ENCODE measurements at regions not wholly inside any gene's neighbourhood (a gene's known extent, or its start where the extent isn't known, plus 50 kb on each side); places are given as distances from the start of the nearest gene placed in this dataset.

DNA sequence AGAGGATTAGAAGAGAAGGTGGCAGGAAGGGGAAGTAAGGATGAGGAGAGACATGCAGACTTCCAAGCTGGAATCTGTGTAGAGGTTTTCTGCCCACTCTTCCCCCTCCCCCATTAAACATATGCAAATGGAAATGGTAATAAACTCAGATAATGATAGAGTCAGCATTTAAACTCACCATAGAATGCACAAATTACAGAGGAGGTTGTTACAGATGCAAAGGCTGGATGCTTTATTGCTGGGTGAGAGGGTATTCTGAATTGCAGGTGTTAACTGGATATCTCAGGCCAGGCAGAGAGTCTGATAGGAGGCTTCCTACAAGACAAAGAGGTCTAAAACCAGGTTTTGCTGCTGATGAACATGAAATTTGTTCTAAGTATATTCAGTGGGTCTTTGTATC is 372.5 kb downstream of the SEC16B start:
- ATAC-seq (replicated peaks): no peak
- H3K27ac Mint-ChIP-seq: no peak overlapping the region

DNA sequence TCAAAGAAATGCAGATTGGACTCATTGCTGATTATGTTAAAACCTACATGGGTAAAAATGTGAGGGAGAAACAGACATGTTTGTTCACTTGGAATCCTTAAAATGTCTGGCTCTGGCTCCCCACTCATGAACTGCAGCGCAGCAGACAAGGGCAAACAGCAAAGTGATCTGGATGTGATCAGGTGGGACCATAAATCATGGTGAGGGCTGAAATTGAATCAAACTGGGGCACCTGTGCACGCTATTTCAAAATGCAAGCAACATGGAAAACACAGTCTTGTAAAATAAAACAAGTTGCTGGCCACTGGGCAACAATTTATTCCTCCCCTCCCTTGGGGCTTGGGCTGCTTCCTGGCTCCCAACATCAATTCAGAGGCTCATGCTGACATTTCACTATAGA is 373.4 kb downstream of the SEC16B start:
- Mint-ChIP-seq H3K4me3 (no peak overlapping the region), H3K4me1 (no peaks in the 10 kb centered on the region), H3K36me3 (no peaks in the 10 kb centered on the region), H3K27me3 (no peaks in the 10 kb centered on the region), H3K9me3 (no peaks in the 10 kb centered on the region), H3K27ac (no peak overlapping the region)
- ATAC-seq (replicated peaks) (no peak), DNase-seq (no peak)

More for the DNA sequence above, 372.5 kb downstream of the SEC16B start:
- no peaks in the 10 kb centered on the region for H3K27me3 Mint-ChIP-seq
- no peaks in the 10 kb centered on the region for H3K36me3 Mint-ChIP-seq
- no peak for DNase-seq
- no peaks in the 10 kb centered on the region for H3K9me3 Mint-ChIP-seq
- no peak overlapping the region for H3K4me3 Mint-ChIP-seq
- no peaks in the 10 kb centered on the region for H3K4me1 Mint-ChIP-seq

DNA sequence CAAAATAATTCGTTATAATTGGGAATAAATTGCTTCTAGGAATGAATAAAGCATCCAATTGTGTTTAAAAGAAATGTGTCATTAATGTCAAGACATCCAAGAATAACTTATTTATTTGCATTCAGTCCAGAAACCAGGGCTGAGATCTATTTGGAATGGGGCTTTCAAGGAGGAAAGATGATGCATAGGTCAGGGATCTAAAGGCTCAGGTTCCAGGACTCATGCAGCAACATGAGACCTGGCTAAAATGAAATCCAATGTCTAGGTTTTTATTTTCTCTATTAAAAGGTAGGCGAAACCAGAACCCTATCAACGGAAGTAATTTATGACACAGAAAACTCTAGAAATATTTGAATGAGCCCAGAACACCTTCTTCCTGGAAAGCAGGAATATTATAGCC is 376.8 kb downstream of the SEC16B start:
- no peaks in the 10 kb centered on the region for H3K27me3 Mint-ChIP-seq
- no peaks in the 10 kb centered on the region for H3K36me3 Mint-ChIP-seq
- ATAC-seq (replicated peaks) (no peak), DNase-seq (no peak)
- H3K27ac Mint-ChIP-seq: no peak overlapping the region
- H3K4me3 Mint-ChIP-seq: no peak overlapping the region
- no peaks in the 10 kb centered on the region for H3K9me3 Mint-ChIP-seq
- no peaks in the 10 kb centered on the region for H3K4me1 Mint-ChIP-seq

DNA sequence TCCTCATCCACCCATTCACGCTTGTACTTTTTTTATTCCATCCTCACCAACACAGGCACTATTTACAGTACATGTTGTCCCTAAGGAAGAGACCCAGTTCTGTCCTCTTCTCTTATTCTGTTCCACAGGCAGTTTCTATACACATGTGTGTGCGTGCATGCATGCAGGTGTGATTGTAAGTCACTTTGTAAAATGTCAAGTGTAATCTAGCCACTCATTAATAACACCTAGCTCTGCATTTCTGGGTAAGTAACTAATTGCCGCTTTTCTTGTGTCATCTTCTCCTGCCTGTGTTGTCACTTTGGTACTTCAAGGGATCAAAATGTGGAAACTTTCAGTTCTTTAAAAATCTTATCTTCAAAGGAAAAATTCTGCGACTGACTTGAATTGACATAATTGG is 377.2 kb downstream of the SEC16B start:
- DNase-seq (no peak), ATAC-seq (replicated peaks) (no peak)
- H3K36me3 Mint-ChIP-seq: no peaks in the 10 kb centered on the region
- no peak overlapping the region for H3K4me3 Mint-ChIP-seq
- no peaks in the 10 kb centered on the region for H3K9me3 Mint-ChIP-seq
- H3K27ac Mint-ChIP-seq: no peak overlapping the region
- no peaks in the 10 kb centered on the region for H3K27me3 Mint-ChIP-seq
- no peaks in the 10 kb centered on the region for H3K4me1 Mint-ChIP-seq

DNA sequence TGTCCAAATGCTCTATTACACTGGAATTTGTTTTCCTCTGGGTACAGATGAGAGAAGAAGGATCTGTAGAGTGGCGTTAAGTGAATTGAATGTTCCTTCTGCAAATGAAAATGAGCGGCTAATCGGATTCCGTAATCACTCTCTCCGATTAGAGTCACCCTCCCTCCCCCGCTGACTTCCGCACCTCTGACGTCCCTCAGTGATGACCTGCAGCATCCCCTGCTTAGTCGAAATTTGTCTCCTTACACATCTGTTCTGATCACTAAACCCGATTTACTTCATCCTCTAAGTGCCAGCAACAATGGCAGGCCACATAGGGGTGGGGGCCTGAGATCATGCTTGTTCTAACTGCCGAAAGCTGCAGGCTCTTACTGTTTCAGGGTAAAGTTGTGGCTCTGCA is 378.7 kb downstream of the SEC16B start:
- no peak for DNase-seq
- H3K9me3 Mint-ChIP-seq: no peaks in the 10 kb centered on the region
- no peak overlapping the region for H3K4me3 Mint-ChIP-seq
- no peak for ATAC-seq (replicated peaks)
- no peaks in the 10 kb centered on the region for H3K4me1 Mint-ChIP-seq
- no peaks in the 10 kb centered on the region for H3K36me3 Mint-ChIP-seq
- H3K27me3 Mint-ChIP-seq: no peaks in the 10 kb centered on the region
- H3K27ac Mint-ChIP-seq: no peak overlapping the region

DNA sequence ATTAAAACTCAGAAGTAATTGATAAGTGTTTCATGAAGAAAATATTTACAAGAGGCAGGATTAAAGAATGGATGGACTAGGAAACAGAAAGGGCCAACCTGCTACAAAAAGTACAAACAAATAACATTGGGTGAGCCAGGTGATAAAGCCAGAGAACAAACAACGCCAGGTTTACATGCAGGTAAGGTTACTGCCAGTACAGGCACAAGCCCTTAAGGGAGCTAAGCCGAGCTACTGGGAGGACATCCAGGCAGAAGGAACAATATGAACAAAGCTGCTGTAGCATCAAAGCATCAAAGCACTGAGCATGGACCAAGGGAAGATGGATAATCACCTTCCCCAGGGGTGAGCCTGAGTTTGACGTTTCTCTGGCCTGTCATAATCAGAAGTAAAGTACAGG is 380.7 kb downstream of the SEC16B start:
- DNase-seq (no peak), ATAC-seq (replicated peaks) (no peak)
- Mint-ChIP-seq H3K27ac (no peak overlapping the region), H3K4me1 (no peaks in the 10 kb centered on the region), H3K27me3 (no peaks in the 10 kb centered on the region), H3K9me3 (no peaks in the 10 kb centered on the region), H3K4me3 (no peak overlapping the region), H3K36me3 (no peaks in the 10 kb centered on the region)

DNA sequence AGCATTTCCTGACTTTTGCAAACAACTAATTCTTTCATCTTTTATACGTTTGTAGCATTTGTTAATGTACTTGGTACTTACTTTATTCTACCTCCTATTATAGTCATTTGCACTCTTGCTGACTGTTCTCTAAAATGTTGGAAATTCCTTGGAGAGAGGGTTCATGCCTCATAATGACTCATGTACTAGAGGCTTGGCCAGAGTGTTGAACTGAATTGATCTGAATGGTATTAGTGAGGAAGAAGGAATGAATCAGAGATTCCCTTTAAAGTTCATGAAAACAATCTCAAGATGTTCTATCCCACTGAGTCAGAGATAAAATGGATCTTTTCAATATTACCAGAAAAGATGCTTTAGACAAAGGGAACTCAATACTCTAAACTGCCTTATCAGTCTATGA is 383.4 kb downstream of the SEC16B start:
- no peaks in the 10 kb centered on the region for H3K4me1 Mint-ChIP-seq
- H3K36me3 Mint-ChIP-seq: no peaks in the 10 kb centered on the region
- DNase-seq (no peak), ATAC-seq (replicated peaks) (no peak)
- H3K27ac Mint-ChIP-seq: no peak overlapping the region
- no peak overlapping the region for H3K4me3 Mint-ChIP-seq
- H3K9me3 Mint-ChIP-seq: peaks cover 0 to 2% of the 10 kb centered on the region in 2 donors
- no peaks in the 10 kb centered on the region for H3K27me3 Mint-ChIP-seq

DNA sequence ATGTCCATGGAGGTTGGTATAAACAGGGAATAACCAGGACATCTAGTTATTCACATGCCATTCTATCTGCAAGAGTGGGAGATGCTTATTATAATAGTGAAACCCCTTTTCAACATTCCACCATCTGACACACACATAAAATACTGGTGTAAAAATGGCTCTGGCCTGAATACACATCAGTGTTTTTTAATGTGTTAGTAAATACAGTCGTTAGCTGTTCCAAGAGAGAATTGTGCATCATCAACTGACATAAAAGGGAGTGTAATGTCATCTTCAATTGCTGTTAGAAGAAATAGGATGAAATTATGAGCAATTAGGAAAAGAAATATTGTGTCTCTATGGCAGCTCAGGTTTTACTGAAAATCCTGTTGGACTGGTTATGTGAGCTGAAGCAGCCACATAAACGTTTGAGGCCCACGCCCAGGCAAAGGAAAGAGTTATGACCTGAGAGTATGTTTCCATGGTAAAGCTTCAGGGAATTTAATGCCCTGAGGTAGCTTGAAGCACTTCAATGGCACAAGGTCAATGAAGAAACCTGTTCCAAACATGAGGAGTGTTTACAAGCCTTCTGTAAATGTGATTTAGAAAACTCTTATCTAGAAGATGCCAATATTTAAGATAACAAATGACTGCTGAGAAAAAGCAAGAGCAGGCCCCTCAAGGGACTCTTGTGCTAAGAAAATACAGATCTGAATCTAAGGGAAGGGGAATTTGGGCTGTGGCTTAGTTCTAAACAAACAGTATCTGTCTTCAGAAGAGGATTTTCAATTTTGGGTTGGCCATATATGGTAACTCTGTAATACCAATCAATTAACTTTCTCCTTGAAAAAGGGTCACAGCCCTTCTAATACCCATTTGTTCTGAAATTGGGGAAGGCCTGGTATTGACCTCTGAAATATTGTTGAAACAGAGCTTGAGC is 384.3 kb downstream of the SEC16B start:
- H3K27ac Mint-ChIP-seq: no peak overlapping the region
- no peaks in the 10 kb centered on the region for H3K36me3 Mint-ChIP-seq
- no peaks in the 10 kb centered on the region for H3K4me1 Mint-ChIP-seq

DNA sequence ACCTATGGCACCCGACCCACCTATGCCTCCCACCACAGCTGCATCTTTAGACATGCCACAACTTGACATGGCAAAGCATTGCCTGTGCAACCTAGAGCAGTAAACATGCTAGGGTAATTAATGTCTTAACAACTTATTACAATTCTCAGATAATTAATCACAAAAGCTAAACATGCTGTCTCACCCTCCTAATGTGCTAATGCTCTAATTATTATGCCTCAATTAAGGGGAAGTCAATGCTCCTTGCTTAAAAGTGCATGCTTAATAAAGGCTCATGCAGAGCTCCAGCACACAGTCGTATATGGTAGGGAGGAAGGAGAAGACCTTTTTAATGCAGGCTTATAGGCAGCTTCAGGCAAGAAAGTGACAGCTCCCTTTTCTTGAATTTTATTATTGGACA is 396.0 kb downstream of the SEC16B start:
- H3K4me1 Mint-ChIP-seq: no peaks in the 10 kb centered on the region
- ATAC-seq (replicated peaks): no peak
- no peaks in the 10 kb centered on the region for H3K36me3 Mint-ChIP-seq
- no peaks in the 10 kb centered on the region for H3K9me3 Mint-ChIP-seq
- no peak overlapping the region for H3K4me3 Mint-ChIP-seq
- H3K27me3 Mint-ChIP-seq: no peaks in the 10 kb centered on the region
- no peak for DNase-seq
- no peak overlapping the region for H3K27ac Mint-ChIP-seq

More for the DNA sequence above, 384.3 kb downstream of the SEC16B start:
- ATAC-seq (replicated peaks) (no peak), DNase-seq (no peak)
- H3K9me3 Mint-ChIP-seq: peaks cover 0 to 2% of the 10 kb centered on the region in 2 donors
- no peaks in the 10 kb centered on the region for H3K27me3 Mint-ChIP-seq
- no peak overlapping the region for H3K4me3 Mint-ChIP-seq

DNA sequence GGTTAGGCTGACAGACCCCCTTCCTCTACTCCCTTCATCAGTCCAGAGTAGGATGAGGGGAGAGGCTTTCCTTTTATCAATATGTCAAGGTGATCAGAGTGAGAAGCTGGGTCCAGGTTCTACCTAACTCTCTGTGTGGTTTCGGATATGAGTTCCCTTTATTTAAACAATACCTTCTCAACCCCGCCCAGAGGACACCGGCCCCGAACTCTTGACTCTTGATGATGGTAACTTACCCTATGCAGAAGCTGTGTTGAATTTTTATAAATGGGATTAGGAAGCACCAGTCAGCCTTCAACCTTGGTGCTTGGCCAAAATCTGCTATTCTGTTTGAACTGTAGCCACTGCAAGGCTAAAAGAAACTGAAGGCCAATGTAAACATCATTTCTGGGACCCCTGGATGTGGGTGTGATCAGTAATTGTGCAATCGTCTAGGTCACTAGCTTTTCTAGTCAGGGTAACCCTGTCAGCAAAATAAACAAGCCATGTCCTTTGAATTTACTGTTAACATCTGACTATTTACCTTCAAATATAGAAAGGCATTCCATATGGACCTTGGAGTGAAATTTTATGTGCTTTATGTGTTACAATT is 398.3 kb downstream of the SEC16B start:
- H3K27me3 Mint-ChIP-seq: no peaks in the 10 kb centered on the region
- no peaks in the 10 kb centered on the region for H3K9me3 Mint-ChIP-seq
- no peak for ATAC-seq (replicated peaks)
- no peaks in the 10 kb centered on the region for H3K4me1 Mint-ChIP-seq
- H3K27ac Mint-ChIP-seq: no peak overlapping the region
- H3K4me3 Mint-ChIP-seq: no peak overlapping the region
- DNase-seq: no peak
- no peaks in the 10 kb centered on the region for H3K36me3 Mint-ChIP-seq

DNA sequence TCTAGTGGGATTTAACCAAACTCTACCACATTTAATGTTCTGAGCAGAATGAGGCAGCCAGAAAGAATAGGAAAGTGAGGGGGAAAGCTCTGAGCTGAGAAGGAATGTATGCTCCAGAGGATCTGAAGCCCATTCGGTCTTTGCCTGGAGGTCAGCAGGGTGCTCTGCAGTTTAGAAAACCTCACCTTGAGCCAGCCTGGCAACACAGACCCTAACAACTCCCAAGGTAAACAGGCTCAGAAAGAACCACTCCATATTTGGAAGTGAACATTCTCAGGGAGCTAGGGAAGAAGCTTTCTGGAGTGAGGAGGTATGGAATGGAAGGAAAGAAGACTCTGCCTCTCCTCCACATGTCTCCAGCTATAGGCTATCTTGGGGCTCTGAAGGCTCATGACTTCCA is 398.8 kb downstream of the SEC16B start:
- Mint-ChIP-seq H3K4me3 (no peak overlapping the region), H3K4me1 (no peaks in the 10 kb centered on the region), H3K27ac (no peak overlapping the region), H3K36me3 (no peaks in the 10 kb centered on the region), H3K27me3 (no peaks in the 10 kb centered on the region), H3K9me3 (no peaks in the 10 kb centered on the region)
- DNase-seq (no peak), ATAC-seq (replicated peaks) (no peak)

DNA sequence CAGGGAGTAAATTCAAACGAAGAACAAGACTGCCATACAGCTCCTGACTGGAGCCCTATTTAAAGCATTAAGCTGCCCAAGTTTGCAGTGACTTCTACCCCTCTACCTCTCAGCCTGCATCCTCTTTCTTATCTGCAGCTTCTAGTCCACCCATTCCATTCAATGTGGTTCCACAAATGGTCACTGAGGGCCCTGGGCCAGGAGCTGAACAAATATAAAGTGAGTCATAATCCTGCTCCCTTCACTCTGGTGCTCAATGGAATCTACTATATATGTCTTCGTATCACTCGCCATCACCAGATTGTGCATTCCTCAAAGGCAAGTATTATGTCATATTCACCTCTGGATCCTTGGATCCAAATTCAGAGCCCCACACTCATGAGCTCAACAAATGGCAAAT is 398.7 kb downstream of the BRINP2 start:
- Mint-ChIP-seq H3K4me3 (no peak overlapping the region), H3K4me1 (no peaks in the 10 kb centered on the region), H3K36me3 (no peaks in the 10 kb centered on the region), H3K27me3 (no peaks in the 10 kb centered on the region), H3K27ac (no peak overlapping the region), H3K9me3 (no peaks in the 10 kb centered on the region)
- ATAC-seq (replicated peaks) (no peak), DNase-seq (no peak)

DNA sequence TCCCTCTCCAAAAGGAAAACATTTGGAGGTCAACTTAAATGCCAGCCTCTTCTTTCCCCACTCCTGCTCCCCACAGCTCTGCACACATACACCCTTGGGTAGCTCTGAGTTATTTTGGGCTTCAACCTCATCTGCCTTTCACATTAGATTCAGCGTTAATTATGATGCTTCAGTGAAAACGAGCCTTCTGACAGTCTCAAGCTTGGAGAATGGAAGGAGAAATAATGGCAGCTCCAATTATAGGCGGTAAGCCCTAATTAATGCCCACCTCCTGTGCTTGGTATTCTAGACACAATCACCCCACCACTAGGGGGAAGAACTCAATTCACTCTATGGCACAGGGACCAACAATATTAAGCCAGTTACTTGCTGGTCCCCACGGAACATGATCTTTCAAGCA is 397.9 kb downstream of the BRINP2 start:
- H3K27ac Mint-ChIP-seq: no peak overlapping the region
- H3K9me3 Mint-ChIP-seq: no peaks in the 10 kb centered on the region
- H3K27me3 Mint-ChIP-seq: no peaks in the 10 kb centered on the region
- ATAC-seq (replicated peaks) (no peak), DNase-seq (no peak)
- no peaks in the 10 kb centered on the region for H3K4me1 Mint-ChIP-seq
- H3K4me3 Mint-ChIP-seq: no peak overlapping the region
- H3K36me3 Mint-ChIP-seq: no peaks in the 10 kb centered on the region

DNA sequence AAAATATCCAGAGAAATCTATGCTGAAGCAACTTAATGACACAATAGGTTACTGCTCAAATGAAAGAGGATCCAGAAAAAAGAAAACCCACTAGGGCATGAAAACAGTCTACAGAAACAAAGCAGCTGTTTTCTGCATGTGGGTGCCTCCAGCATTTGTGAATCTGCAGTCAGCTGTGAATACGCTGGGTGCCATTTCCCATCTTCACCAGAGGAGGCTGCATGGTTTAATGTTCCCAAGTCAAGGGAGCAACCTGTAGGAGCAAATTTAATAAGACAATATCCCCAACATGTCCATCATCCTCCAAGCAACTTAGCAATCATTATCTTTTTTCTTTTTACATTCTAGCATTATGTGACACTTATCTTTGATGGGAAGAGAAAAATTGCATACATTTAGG is 396.6 kb downstream of the BRINP2 start:
- DNase-seq (no peak), ATAC-seq (replicated peaks) (no peak)
- H3K9me3 Mint-ChIP-seq: peaks cover 0 to 4% of the 10 kb centered on the region in 2 donors
- H3K4me1 Mint-ChIP-seq: no peaks in the 10 kb centered on the region
- H3K27ac Mint-ChIP-seq: no peak overlapping the region
- no peaks in the 10 kb centered on the region for H3K36me3 Mint-ChIP-seq
- no peak overlapping the region for H3K4me3 Mint-ChIP-seq
- no peaks in the 10 kb centered on the region for H3K27me3 Mint-ChIP-seq

DNA sequence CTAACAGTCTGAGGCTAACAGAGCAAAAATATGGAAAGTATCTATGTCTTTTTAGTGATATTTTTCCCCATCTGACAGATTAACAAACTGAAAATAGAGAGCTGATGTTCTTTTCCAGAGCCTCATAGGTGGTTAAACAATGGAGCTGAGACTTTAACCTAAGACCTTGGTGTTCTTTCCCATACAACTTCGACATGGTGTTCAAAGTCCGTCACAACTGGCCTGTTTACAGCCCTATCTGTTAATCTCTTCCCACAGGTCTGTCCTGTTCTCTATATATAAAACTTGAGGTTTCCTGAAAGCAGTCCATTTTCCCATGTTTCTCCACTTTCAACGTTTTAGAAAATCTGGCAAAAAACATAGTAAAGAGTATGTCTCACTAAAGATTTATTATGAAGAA is 395.7 kb downstream of the BRINP2 start:
- Mint-ChIP-seq H3K36me3 (no peaks in the 10 kb centered on the region), H3K27me3 (no peaks in the 10 kb centered on the region), H3K4me3 (no peak overlapping the region), H3K4me1 (no peaks in the 10 kb centered on the region), H3K9me3 (peaks cover 4% of the 10 kb centered on the region in 2 donors), H3K27ac (no peak overlapping the region)
- no peak for ATAC-seq (replicated peaks)
- no peak for DNase-seq
